Tibial nerve (tissue), 4 donors: ENCODE measurements at regions not wholly inside any gene's neighbourhood (a gene's known extent, or its start where the extent isn't known, plus 50 kb on each side); places are given as distances from the start of the nearest gene placed in this dataset.

Source experiments
- EP300 ChIP-seq, 2 donors: sonication (generic); formaldehyde crosslinking; IDR thresholded peaks; one replicate each; pipeline ENCODE4 v1.6.1; 2017; ENCODE audit warnings: antibody characterized with exemption in 2 of 2, mild to moderate bottlenecking in 1 of 2
- POLR2A ChIP-seq, 2 donors: fragments of 450-650 bp; IDR thresholded peaks; one replicate each; pipeline ENCODE4 v1.6.1; 2017; ENCODE audit warnings: antibody characterized with exemption in 2 of 2, mild to moderate bottlenecking in 2 of 2, moderate library complexity in 2 of 2
- TF ChIP-seq, protein P1 (sequence below), 5 experiments: fragments of 200-600 bp in 3 of 5; fragments of 450-650 bp in 2 of 5; sonication (generic) in 3 of 5; IDR thresholded peaks; one replicate each; pipeline ENCODE4 v1.5.1; 2016 to 2019; ENCODE audit warnings: antibody characterized with exemption in 5 of 5, mild to moderate bottlenecking in 3 of 5, moderate library complexity in 2 of 5

DNA sequence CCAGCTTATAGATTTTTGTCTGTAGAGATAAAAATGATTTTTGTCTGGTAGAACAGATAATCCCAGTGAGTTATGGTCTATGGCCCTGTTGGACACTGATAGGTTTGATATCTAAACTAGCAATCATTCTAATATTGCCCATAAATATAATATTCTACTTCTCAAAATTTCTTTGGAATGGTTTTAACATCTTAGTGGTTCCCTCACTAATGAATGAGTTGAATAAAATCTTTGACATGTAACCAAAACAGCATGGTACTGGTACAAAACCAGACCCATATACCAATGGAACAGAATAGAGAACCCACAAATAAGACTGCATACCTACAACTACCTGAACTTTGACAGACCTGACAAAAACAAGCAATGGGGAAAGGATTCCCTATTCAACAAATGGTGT, 219.7 kb downstream of the SEC61B start:
- TF ChIP-seq, protein P1, sequence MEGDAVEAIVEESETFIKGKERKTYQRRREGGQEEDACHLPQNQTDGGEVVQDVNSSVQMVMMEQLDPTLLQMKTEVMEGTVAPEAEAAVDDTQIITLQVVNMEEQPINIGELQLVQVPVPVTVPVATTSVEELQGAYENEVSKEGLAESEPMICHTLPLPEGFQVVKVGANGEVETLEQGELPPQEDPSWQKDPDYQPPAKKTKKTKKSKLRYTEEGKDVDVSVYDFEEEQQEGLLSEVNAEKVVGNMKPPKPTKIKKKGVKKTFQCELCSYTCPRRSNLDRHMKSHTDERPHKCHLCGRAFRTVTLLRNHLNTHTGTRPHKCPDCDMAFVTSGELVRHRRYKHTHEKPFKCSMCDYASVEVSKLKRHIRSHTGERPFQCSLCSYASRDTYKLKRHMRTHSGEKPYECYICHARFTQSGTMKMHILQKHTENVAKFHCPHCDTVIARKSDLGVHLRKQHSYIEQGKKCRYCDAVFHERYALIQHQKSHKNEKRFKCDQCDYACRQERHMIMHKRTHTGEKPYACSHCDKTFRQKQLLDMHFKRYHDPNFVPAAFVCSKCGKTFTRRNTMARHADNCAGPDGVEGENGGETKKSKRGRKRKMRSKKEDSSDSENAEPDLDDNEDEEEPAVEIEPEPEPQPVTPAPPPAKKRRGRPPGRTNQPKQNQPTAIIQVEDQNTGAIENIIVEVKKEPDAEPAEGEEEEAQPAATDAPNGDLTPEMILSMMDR (IDR thresholded peaks at IDR 0.05): no peak
- TF ChIP-seq POLR2A (IDR thresholded peaks at IDR 0.05): no peak
- TF ChIP-seq EP300 (IDR thresholded peaks at IDR 0.05): no peak
